Smooth muscle cell (in vitro differentiated cells): ENCODE measurements at regions not wholly inside any gene's neighbourhood (a gene's known extent, or its start where the extent isn't known, plus 50 kb on each side); places are given as distances from the start of the nearest gene placed in this dataset.

Source experiments
- DNase-seq: peaks from one replicate; lab custom pipeline; 2025; ENCODE audit not compliant: unreplicated experiment; lab: John Stamatoyannopoulos, UW
- H2AFZ ChIP-seq: fragments of 200-600 bp; sonication (generic); 2 replicates; pipeline ENCODE4 v1.6.0; 2016; ENCODE audit warnings: antibody characterized with exemption, low read depth, mild to moderate bottlenecking
- H3F3A ChIP-seq: fragments of 200-600 bp; sonication (generic); 2 replicates; pipeline ENCODE4 v1.6.0; 2017; ENCODE audit warnings: antibody characterized with exemption, low read depth
- H3K27ac ChIP-seq: fragments of 200-600 bp; sonication (generic); 2 replicates; pipeline ENCODE4 v1.5.1; 2016; ENCODE audit warnings: low read depth, mild to moderate bottlenecking
- H3K27me3 ChIP-seq: fragments of 200-600 bp; sonication (generic); 2 replicates; pipeline ENCODE4 v1.6.1; 2016; ENCODE audit warnings: low read depth, mild to moderate bottlenecking
- H3K36me3 ChIP-seq: fragments of 200-600 bp; sonication (generic); 2 replicates; pipeline ENCODE4 v1.5.1; 2016; ENCODE audit warnings: low read depth
- H3K4me1 ChIP-seq: fragments of 200-600 bp; sonication (generic); 2 replicates; pipeline ENCODE4 v1.5.1; 2016; ENCODE audit warnings: low read depth
- H3K4me2 ChIP-seq: fragments of 200-600 bp; sonication (generic); 2 replicates; pipeline ENCODE4 v1.6.0; 2016; ENCODE audit warnings: mild to moderate bottlenecking
- H3K4me3 ChIP-seq: fragments of 200-600 bp; sonication (generic); 2 replicates; pipeline ENCODE4 v1.5.1; 2016; ENCODE audit warnings: mild to moderate bottlenecking
- H3K79me2 ChIP-seq: fragments of 200-600 bp; sonication (generic); 2 replicates; pipeline ENCODE4 v1.6.0; 2016; ENCODE audit warnings: low read depth, mild to moderate bottlenecking
- H3K9ac ChIP-seq: fragments of 200-600 bp; sonication (generic); 2 replicates; pipeline ENCODE4 v1.6.0; 2016; ENCODE audit warnings: low read depth
- H3K9me3 ChIP-seq: fragments of 200-600 bp; sonication (generic); replicated peaks from 2 replicates; pipeline ENCODE4 v1.5.1; 2016; ENCODE audit warnings: low read depth
- H4K20me1 ChIP-seq: fragments of 200-600 bp; sonication (generic); 2 replicates; pipeline ENCODE4 v1.6.0; 2016; ENCODE audit warnings: low read depth
- CTCF ChIP-seq: fragments of 200-600 bp; sonication (generic); IDR thresholded peaks from 2 replicates; pipeline ENCODE4 v1.5.1; 2017; ENCODE audit warnings: borderline replicate concordance, mild to moderate bottlenecking, antibody characterized with exemption; ENCODE audit not compliant: insufficient read depth, poor library complexity, severe bottlenecking
- WGBS: methylation state at CpG from one replicate; pipeline ENCODE4 v1.1.7; 2016; ENCODE audit warnings: low lambda C conversion rate; 5-methylcytosine and 5-hydroxymethylcytosine counted together

GRCh38 chr16:86406056-86406455 is 104.3 kb upstream of the FOXF1 start:
- Histone ChIP-seq H3K4me1 (peaks cover 5% of the 10 kb centered on the region), H3K9ac (no peak overlapping the region), H4K20me1 (no peaks in the 10 kb centered on the region), H3K79me2 (no peaks in the 10 kb centered on the region), H3K27ac (no peak overlapping the region), H3K27me3 (no peaks in the 10 kb centered on the region), H3K9me3 (no peaks in the 10 kb centered on the region), H2AFZ (no peak overlapping the region), H3F3A (no peaks in the 10 kb centered on the region), H3K4me2 (no peak overlapping the region), H3K36me3 (no peaks in the 10 kb centered on the region), H3K4me3 (no peak overlapping the region)
- no peak for DNase-seq
- WGBS: 81% methylated on average over 10 of the region's 10 CpGs
- TF ChIP-seq CTCF: no peak

GRCh38 chr16:86408685-86409084 is 101.6 kb upstream of the FOXF1 start:
- Histone ChIP-seq H3K9me3 (no peaks in the 10 kb centered on the region), H3F3A (no peaks in the 10 kb centered on the region), H3K4me3 (no peak overlapping the region), H3K4me1 (no peaks in the 10 kb centered on the region), H3K9ac (no peak overlapping the region), H2AFZ (no peak overlapping the region), H3K27me3 (no peaks in the 10 kb centered on the region), H3K27ac (no peak overlapping the region), H4K20me1 (no peaks in the 10 kb centered on the region), H3K4me2 (no peak overlapping the region), H3K36me3 (no peaks in the 10 kb centered on the region), H3K79me2 (no peaks in the 10 kb centered on the region)
- WGBS: 58% methylated on average over 4 of the region's 4 CpGs
- DNase-seq: no peak
- no peak for TF ChIP-seq CTCF

- Histone ChIP-seq H3K27me3 (no peaks in the 10 kb centered on the region), H3K4me2 (no peak overlapping the region), H3K36me3 (no peaks in the 10 kb centered on the region), H3F3A (no peaks in the 10 kb centered on the region), H3K79me2 (no peaks in the 10 kb centered on the region), H3K9me3 (no peaks in the 10 kb centered on the region), H3K4me1 (no peaks in the 10 kb centered on the region), H3K27ac (no peak overlapping the region), H4K20me1 (no peaks in the 10 kb centered on the region), H2AFZ (no peak overlapping the region), H3K9ac (no peak overlapping the region), H3K4me3 (no peak overlapping the region)
- 81% methylated on average over 2 of the region's 2 CpGs for WGBS
- TF ChIP-seq CTCF: no peak
- no peak for DNase-seq
Measured at GRCh38 chr16:86410081-86410480, 100.2 kb upstream of the FOXF1 start.

- WGBS: 97% methylated on average over 5 of the region's 5 CpGs
- H3K9ac ChIP-seq: no peak overlapping the region
- H3K9me3 ChIP-seq: no peaks in the 10 kb centered on the region
- no peak for TF ChIP-seq CTCF
- H3K79me2 ChIP-seq: no peaks in the 10 kb centered on the region
- H4K20me1 ChIP-seq: no peaks in the 10 kb centered on the region
- no peak overlapping the region for H3K4me2 ChIP-seq
- H3F3A ChIP-seq: no peaks in the 10 kb centered on the region
- no peak overlapping the region for H3K27ac ChIP-seq
- no peaks in the 10 kb centered on the region for H3K36me3 ChIP-seq
- no peaks in the 10 kb centered on the region for H3K27me3 ChIP-seq
- no peak overlapping the region for H3K4me3 ChIP-seq
- no peak overlapping the region for H2AFZ ChIP-seq
- no peak for DNase-seq
- no peaks in the 10 kb centered on the region for H3K4me1 ChIP-seq
Measured at GRCh38 chr16:86410529-86410928, 99.8 kb upstream of the FOXF1 start.
